HFF-Myc (cell line): ENCODE measurements at regions not wholly inside any gene's neighbourhood (a gene's known extent, or its start where the extent isn't known, plus 50 kb on each side); places are given as distances from the start of the nearest gene placed in this dataset.

Experiments used
- DNase-seq: peaks from one replicate; pipeline ENCODE4 v3.0.0-alpha.2; 2011; ENCODE audit warnings: low read depth; ENCODE audit errors: extremely low read depth
- H3K4me3 ChIP-seq: replicated peaks from 2 replicates; pipeline ENCODE4 v1.5.1; 2011; ENCODE audit warnings: low read depth, mild to moderate bottlenecking, control low read depth, low read length
- TF ChIP-seq, protein P1 (sequence below): IDR thresholded peaks from 2 replicates; pipeline ENCODE4 v1.5.1; 2012; ENCODE audit warnings: mild to moderate bottlenecking, low read depth, low read length, control low read depth; ENCODE audit errors: missing control alignments

- H3K4me3 ChIP-seq = no peak overlapping the region
- no peak for DNase-seq
- TF ChIP-seq, protein P1, sequence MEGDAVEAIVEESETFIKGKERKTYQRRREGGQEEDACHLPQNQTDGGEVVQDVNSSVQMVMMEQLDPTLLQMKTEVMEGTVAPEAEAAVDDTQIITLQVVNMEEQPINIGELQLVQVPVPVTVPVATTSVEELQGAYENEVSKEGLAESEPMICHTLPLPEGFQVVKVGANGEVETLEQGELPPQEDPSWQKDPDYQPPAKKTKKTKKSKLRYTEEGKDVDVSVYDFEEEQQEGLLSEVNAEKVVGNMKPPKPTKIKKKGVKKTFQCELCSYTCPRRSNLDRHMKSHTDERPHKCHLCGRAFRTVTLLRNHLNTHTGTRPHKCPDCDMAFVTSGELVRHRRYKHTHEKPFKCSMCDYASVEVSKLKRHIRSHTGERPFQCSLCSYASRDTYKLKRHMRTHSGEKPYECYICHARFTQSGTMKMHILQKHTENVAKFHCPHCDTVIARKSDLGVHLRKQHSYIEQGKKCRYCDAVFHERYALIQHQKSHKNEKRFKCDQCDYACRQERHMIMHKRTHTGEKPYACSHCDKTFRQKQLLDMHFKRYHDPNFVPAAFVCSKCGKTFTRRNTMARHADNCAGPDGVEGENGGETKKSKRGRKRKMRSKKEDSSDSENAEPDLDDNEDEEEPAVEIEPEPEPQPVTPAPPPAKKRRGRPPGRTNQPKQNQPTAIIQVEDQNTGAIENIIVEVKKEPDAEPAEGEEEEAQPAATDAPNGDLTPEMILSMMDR = no peak
Observed at GRCh38 chr1:29695803-29696202, 459.5 kb downstream of the PTPRU start.

DNA sequence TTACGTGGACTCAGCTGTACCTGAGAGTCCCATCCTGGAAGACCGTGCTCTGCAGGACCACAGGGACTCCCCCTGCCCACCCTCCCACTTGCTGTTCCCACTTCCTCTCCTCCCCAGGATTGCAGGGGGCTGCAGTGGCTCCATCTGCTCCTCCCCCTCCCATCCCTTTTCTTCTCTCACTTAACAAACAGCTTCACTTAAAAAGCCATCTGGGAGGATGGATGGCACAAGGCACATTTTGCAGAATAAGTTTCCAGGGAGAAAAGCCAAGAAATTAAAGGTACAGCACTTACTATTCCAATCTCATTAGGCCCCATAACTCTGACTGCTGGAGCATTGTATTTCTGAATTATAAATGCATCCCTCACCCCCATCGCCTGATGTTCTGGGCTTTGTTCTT, 458.7 kb downstream of the PTPRU start:
- no peak overlapping the region for H3K4me3 ChIP-seq
- no peak for DNase-seq
- TF ChIP-seq, protein P1 = no peak

DNA sequence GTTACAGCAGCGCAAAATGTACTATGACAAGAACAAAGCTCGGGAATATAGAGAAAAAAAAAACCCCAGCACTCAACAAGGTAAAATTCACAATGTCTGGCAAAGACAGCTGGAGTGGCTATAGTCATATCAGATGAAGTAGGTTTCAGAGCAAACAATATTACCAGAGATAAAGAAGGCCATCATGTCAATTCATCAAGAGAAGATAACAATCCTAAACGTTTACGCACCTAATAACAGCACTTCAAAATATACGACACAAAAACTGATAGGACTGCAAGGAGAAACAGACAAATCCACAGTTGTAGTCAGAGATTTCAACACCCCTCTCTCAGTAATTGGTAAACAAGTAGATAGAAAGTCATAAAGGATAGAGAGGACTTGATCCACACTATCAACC, 455.2 kb downstream of the PTPRU start:
- DNase-seq = no peak
- no peak overlapping the region for H3K4me3 ChIP-seq
- TF ChIP-seq, protein P1 = no peak

- DNase-seq = no peak
Observed at GRCh38 chr1:29690156-29690555, 453.8 kb downstream of the PTPRU start.

GRCh38 chr1:29689372-29690030, 453.2 kb downstream of the PTPRU start:
- H3K4me3 ChIP-seq = no peak overlapping the region
- TF ChIP-seq, protein P1 = no peak
- DNase-seq = no peak

More at GRCh38 chr1:29690156-29690555, 453.8 kb downstream of the PTPRU start:
- no peak overlapping the region for H3K4me3 ChIP-seq
- TF ChIP-seq, protein P1 = no peak

DNA sequence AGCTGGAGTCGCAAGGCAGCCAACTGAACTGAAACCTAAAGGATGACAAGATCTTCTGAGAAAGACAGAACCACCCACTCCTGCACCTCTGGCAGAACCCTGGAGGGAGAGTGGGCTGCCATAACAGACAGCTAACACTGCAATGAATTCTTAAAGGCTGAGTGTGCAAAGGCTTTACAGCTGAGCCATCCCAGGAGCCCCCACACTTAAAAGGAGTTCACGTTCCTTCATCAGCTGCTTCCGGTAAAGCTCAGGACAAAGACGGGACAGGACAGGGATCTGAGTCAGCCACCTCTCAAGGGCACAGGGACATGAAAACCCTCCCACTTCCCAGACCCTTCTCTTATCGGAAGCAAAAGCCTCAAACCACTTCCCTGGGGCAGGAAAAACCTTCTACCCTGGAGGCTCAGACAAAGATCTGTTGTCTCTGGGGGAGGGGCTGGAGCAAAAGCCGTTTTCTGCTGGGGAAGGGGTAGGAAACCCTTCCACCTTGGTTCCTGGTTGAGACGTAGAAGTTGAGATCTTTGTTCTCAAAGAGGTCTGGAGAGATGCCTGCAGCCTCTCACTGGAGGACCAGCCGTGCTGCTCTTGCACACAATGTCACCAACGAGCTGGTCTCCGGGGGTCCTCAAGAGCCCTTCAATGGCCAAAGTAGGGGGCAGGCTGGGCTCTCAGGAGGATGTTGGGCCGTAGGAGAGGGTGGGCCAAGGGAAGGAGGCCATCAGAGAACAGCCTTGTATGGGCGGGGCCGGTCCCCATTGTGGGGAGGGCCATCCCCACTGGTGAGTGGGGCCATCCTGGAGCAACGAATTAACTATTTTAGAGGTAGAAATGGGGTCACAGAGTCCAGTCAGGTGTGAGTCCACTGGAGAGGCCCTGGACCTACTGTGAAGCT, 452.4 kb downstream of the PTPRU start:
- TF ChIP-seq, protein P1 = no peak
- DNase-seq = no peak
- no peak overlapping the region for H3K4me3 ChIP-seq
